ENCODE measurements at regions not wholly inside any gene's neighbourhood (a gene's known extent, or its start where the extent isn't known, plus 50 kb on each side); places are given as distances from the start of the nearest gene placed in this dataset.

DNA sequence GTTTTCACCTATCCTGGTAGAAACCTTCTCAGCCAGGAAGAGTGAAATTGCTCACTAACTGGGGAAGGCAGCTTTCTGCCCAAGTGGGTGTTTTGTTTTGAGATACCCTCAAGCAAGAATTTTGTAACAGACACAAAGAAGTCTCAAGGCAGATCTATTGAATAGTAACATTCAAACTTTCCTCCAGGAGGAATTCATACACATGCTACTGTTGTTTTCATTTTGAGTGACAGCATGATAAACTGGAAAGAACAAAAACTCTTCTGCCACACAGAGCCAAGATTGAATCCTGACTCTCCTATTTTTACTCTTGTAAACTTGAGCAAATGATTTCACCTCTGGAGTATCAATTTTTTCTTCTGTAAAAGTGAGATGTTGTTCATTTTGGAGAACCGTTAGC is 54.8 kb upstream of the MBNL1 start:
- TF ChIP-seq, protein P1, sequence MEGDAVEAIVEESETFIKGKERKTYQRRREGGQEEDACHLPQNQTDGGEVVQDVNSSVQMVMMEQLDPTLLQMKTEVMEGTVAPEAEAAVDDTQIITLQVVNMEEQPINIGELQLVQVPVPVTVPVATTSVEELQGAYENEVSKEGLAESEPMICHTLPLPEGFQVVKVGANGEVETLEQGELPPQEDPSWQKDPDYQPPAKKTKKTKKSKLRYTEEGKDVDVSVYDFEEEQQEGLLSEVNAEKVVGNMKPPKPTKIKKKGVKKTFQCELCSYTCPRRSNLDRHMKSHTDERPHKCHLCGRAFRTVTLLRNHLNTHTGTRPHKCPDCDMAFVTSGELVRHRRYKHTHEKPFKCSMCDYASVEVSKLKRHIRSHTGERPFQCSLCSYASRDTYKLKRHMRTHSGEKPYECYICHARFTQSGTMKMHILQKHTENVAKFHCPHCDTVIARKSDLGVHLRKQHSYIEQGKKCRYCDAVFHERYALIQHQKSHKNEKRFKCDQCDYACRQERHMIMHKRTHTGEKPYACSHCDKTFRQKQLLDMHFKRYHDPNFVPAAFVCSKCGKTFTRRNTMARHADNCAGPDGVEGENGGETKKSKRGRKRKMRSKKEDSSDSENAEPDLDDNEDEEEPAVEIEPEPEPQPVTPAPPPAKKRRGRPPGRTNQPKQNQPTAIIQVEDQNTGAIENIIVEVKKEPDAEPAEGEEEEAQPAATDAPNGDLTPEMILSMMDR (IDR thresholded peaks at IDR 0.05) = no peak
- no peak for TF ChIP-seq POLR2A (IDR thresholded peaks at IDR 0.05)
